Osteoblast (primary cell): ENCODE measurements at regions not wholly inside any gene's neighbourhood (a gene's known extent, or its start where the extent isn't known, plus 50 kb on each side); places are given as distances from the start of the nearest gene placed in this dataset.

Source experiments
- DNase-seq: peaks from one replicate; pipeline ENCODE4 v3.0.0; 2011; ENCODE audit warnings: low spot score, mixed read lengths; ENCODE audit not compliant: insufficient read length; ENCODE audit errors: missing footprints
- H2AFZ ChIP-seq: 2 replicates; pipeline ENCODE4 v1.6.0; 2011; ENCODE audit warnings: mild to moderate bottlenecking, low read length
- H3K27ac ChIP-seq: 2 replicates; pipeline ENCODE4 v1.5.1; 2011; ENCODE audit warnings: mild to moderate bottlenecking, low read depth, low read length, moderate library complexity
- H3K27me3 ChIP-seq: 2 replicates; pipeline ENCODE4 v1.6.0; 2012; ENCODE audit warnings: mild to moderate bottlenecking, control low read depth, inconsistent platforms, low read length, moderate library complexity; ENCODE audit not compliant: insufficient read depth
- H3K36me3 ChIP-seq: 2 replicates; pipeline ENCODE4 v1.5.1; 2011; ENCODE audit warnings: mild to moderate bottlenecking, low read length, control low read depth, moderate library complexity; ENCODE audit not compliant: insufficient read depth
- H3K4me1 ChIP-seq: 2 replicates; pipeline ENCODE4 v1.5.1; 2011; ENCODE audit warnings: mild to moderate bottlenecking, low read length, control low read depth, moderate library complexity; ENCODE audit not compliant: insufficient read depth
- H3K4me2 ChIP-seq: 2 replicates; pipeline ENCODE4 v1.6.0; 2011; ENCODE audit warnings: mild to moderate bottlenecking, low read length; ENCODE audit not compliant: insufficient read depth
- H3K4me3 ChIP-seq: fragments of 200-600 bp; sonication (generic); 3 replicates; pipeline ENCODE4 v1.5.1; 2012; ENCODE audit warnings: mild to moderate bottlenecking, low read length, inconsistent platforms; ENCODE audit not compliant: insufficient read depth
- H3K79me2 ChIP-seq: 2 replicates; pipeline ENCODE4 v1.6.0; 2012; ENCODE audit warnings: mild to moderate bottlenecking, low read length, control low read depth, inconsistent platforms; ENCODE audit not compliant: insufficient read depth
- H3K9me3 ChIP-seq: 2 replicates; pipeline ENCODE4 v1.5.1; 2011; ENCODE audit warnings: low read depth, low read length, control low read depth
- H4K20me1 ChIP-seq: 2 replicates; pipeline ENCODE4 v1.6.0; 2012; ENCODE audit warnings: mild to moderate bottlenecking, low read length, control low read depth; ENCODE audit not compliant: insufficient read depth
- TF ChIP-seq, protein P1 (sequence below): IDR thresholded peaks from 2 replicates; pipeline ENCODE4 v1.5.1; 2011; ENCODE audit warnings: mild to moderate bottlenecking, low read depth, low read length, moderate library complexity; ENCODE audit errors: extremely low read depth

DNA sequence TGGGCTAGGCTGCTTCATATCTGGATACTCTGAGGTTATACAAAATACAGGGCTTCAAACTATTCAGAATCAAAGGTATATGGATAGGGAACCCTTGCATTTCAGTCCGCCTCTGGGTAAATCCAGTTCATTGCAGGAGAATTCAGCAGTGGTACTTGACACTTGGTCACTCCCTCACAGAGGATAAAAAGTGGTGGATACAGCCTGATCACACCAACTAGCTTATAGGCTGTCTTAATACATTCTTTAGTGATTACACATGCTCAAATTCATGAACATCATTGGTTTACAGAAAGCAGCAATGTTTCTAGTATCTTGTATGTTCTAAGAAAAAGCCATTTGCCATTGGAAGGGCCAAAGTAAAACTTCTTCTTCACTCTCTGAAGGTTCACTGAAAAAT, 104.8 kb upstream of the PDE5A start:
- no peaks in the 10 kb centered on the region for H3K9me3 ChIP-seq
- no peak for DNase-seq
- no peaks in the 10 kb centered on the region for H3K36me3 ChIP-seq
- no peak overlapping the region for H3K4me2 ChIP-seq
- no peaks in the 10 kb centered on the region for H3K27me3 ChIP-seq
- H3K4me3 ChIP-seq = no peak overlapping the region
- H3K79me2 ChIP-seq = no peaks in the 10 kb centered on the region
- H3K27ac ChIP-seq = no peak overlapping the region
- TF ChIP-seq, protein P1, sequence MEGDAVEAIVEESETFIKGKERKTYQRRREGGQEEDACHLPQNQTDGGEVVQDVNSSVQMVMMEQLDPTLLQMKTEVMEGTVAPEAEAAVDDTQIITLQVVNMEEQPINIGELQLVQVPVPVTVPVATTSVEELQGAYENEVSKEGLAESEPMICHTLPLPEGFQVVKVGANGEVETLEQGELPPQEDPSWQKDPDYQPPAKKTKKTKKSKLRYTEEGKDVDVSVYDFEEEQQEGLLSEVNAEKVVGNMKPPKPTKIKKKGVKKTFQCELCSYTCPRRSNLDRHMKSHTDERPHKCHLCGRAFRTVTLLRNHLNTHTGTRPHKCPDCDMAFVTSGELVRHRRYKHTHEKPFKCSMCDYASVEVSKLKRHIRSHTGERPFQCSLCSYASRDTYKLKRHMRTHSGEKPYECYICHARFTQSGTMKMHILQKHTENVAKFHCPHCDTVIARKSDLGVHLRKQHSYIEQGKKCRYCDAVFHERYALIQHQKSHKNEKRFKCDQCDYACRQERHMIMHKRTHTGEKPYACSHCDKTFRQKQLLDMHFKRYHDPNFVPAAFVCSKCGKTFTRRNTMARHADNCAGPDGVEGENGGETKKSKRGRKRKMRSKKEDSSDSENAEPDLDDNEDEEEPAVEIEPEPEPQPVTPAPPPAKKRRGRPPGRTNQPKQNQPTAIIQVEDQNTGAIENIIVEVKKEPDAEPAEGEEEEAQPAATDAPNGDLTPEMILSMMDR = no peak
- no peak overlapping the region for H2AFZ ChIP-seq
- H3K4me1 ChIP-seq = peaks cover 70% of the 10 kb centered on the region
- H4K20me1 ChIP-seq = no peaks in the 10 kb centered on the region

DNA sequence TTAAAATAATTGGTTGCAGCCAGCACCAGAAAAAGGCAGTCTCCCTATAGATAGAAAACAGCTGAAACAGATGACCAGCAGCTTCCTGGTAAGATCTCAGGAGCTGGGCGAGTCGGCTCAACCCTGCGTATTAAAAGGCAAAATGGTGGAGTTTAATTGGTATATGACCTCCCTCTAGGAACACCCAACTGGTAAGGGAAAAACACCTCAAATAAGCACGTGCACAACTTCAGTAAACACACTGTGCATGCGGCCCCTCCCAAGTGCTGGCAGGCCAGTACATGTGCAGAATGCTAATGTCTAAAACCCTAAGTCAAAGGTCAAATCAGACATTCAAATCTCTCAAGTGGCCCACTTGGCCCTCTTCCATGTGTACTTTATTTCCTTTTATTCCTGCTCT, 103.2 kb upstream of the PDE5A start:
- H2AFZ ChIP-seq = no peak overlapping the region
- peak overlapping the region; percentile 92 for H3K27ac ChIP-seq
- H3K4me2 ChIP-seq = no peak overlapping the region
- H3K9me3 ChIP-seq = no peaks in the 10 kb centered on the region
- H4K20me1 ChIP-seq = no peaks in the 10 kb centered on the region
- peaks cover 73% of the 10 kb centered on the region for H3K4me1 ChIP-seq
- TF ChIP-seq, protein P1 = no peak
- H3K27me3 ChIP-seq = no peaks in the 10 kb centered on the region
- no peak for DNase-seq
- H3K36me3 ChIP-seq = no peaks in the 10 kb centered on the region
- no peaks in the 10 kb centered on the region for H3K79me2 ChIP-seq
- H3K4me3 ChIP-seq = no peak overlapping the region

DNA sequence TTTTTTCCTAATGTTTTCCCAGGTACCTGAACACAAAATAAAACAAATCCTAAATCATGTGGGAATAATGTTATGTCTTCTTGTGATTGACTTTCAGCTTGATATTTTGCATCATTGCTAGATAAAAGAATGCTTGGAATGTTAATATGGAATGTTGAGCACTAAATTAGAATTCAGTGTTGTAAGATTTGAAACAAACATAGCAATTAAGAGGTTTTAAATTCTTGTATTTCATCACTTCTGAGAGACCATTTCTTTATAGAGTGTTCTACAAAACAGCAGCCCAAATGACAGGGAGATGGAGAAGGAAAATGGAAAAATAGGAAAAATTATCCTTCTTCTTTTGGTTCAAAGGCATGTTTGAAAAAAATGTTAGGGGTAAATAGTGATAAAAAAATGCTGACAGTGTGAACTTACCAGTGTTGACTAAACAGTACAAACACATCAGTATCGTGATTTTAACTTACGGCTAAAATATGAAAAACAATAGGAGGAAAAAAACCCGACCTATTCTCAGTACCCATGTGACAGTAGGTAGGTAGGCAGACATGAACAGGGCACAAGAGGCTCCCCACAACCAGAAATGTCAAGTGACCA, 102.6 kb upstream of the PDE5A start:
- H3K4me2 ChIP-seq = no peak overlapping the region

DNA sequence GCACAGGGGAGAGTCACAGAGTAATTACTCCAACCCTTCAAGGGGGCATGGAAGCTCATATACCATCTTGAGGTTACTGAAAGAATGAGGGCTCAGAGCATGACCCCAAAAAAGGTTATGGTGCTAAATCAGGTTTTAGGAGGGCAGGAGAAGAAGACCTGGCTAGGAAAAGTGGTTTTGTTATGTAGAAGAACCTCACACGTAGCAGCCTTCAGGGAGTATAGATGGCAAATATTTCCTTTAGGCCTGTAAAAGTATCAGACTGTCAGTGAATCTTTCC, 102.0 kb upstream of the PDE5A start:
- no peaks in the 10 kb centered on the region for H3K9me3 ChIP-seq
- no peaks in the 10 kb centered on the region for H3K27me3 ChIP-seq
- H2AFZ ChIP-seq = no peak overlapping the region
- no peak for DNase-seq
- no peaks in the 10 kb centered on the region for H3K79me2 ChIP-seq
- H3K36me3 ChIP-seq = no peaks in the 10 kb centered on the region
- no peak overlapping the region for H3K4me3 ChIP-seq
- no peaks in the 10 kb centered on the region for H4K20me1 ChIP-seq
- H3K4me2 ChIP-seq = peak overlapping the region; percentile 18
- peak overlapping the region; percentile 92 for H3K27ac ChIP-seq
- TF ChIP-seq, protein P1 = no peak
- peaks cover 72% of the 10 kb centered on the region for H3K4me1 ChIP-seq

More for the DNA sequence above, 102.6 kb upstream of the PDE5A start:
- TF ChIP-seq, protein P1 = no peak
- peaks cover 72% of the 10 kb centered on the region for H3K4me1 ChIP-seq
- H2AFZ ChIP-seq = no peak overlapping the region
- H3K27ac ChIP-seq = peak overlapping the region; percentile 92
- no peaks in the 10 kb centered on the region for H3K36me3 ChIP-seq
- H4K20me1 ChIP-seq = no peaks in the 10 kb centered on the region
- H3K4me3 ChIP-seq = no peak overlapping the region
- no peaks in the 10 kb centered on the region for H3K79me2 ChIP-seq
- no peak for DNase-seq
- H3K27me3 ChIP-seq = no peaks in the 10 kb centered on the region
- H3K9me3 ChIP-seq = no peaks in the 10 kb centered on the region
